ENCODE measurements at regions not wholly inside any gene's neighbourhood (a gene's known extent, or its start where the extent isn't known, plus 50 kb on each side); places are given as distances from the start of the nearest gene placed in this dataset.
A peak's percentile ranks its signal among the peaks of the same experiment; 100 is the strongest.

- TF ChIP-seq SFPQ (IDR thresholded peaks at IDR 0.05; ENCODE audit: low read depth, low read length) (no peak), ZNF830 (CRISPR knock-in tag; IDR thresholded peaks at IDR 0.05) (no peak), PTTG1 (tag; IDR thresholded peaks at IDR 0.05; ENCODE audit: low read depth) (peak; percentile 65; the same call in 1 of the 2 replicates), RFX5 (IDR thresholded peaks at IDR 0.05; ENCODE audit: low read depth, low read length) (no peak), FOXM1 (IDR thresholded peaks at IDR 0.05; ENCODE audit: low read depth) (no peak), FOXM1 (CRISPR knock-in tag; IDR thresholded peaks at IDR 0.05; ENCODE audit: low read depth) (no peak), ZNF212 (CRISPR knock-in tag; IDR thresholded peaks at IDR 0.05) (0 out of 2 replicates have a peak, but pooled peaks have one; percentile 67), ZNF224 (CRISPR knock-in tag; IDR thresholded peaks at IDR 0.05) (no peak), CREBBP (IDR thresholded peaks at IDR 0.05; ENCODE audit: low read depth, low read length) (no peak), E2F8 (IDR thresholded peaks at IDR 0.05; ENCODE audit: low read depth, partially characterized antibody) (no peak), AFF1 (IDR thresholded peaks at IDR 0.05; ENCODE audit: low read depth in 1 of 2, partially characterized antibody in 2 of 2) (no peak), HIVEP1 (CRISPR knock-in tag; IDR thresholded peaks at IDR 0.05) (no peak), MIER1 (IDR thresholded peaks at IDR 0.05; ENCODE audit: low read depth) (no peak), TAF15 (IDR thresholded peaks at IDR 0.05; ENCODE audit: low read depth, low read length) (no peak), PBX2 (CRISPR knock-in tag; IDR thresholded peaks at IDR 0.05; ENCODE audit: low read depth) (no peak), PBX2 (tag; conservative IDR thresholded peaks at IDR 0.05; ENCODE audit: low read depth) (no peak), ZFP36 (IDR thresholded peaks at IDR 0.05; ENCODE audit: low read depth, low read length, partially characterized antibody) (no peak)
These were observed 80.6 kb upstream of the ZNF366 start (continued) for GRCh38 chr5:72587661-72588308.
